ENCODE measurements at regions not wholly inside any gene's neighbourhood (a gene's known extent, or its start where the extent isn't known, plus 50 kb on each side); places are given as distances from the start of the nearest gene placed in this dataset.

DNA sequence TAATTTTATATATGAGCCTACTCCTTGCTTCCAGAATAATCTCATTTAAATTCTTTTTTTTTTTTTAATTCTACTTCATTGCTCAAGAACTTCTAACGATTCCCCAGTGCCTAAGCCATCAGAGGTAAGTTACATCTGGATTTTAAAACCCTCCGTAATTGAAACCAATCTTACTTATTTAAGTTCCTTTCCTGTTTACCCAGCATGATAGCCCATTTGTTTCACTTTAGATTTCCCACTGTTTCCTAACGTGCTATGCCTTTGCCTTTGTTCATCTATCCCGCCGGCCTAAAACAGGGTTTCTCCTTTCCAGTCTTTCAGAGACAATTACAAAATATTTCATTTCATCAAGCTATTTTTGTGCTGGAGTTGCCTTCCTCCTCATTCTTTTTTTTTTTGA lies 75.8 kb upstream of the ETV1 start:
- TF ChIP-seq EP300 (IDR thresholded peaks at IDR 0.05) (no peak), POLR2AphosphoS5 (IDR thresholded peaks at IDR 0.05) (no peak)
- TF ChIP-seq, protein P1, sequence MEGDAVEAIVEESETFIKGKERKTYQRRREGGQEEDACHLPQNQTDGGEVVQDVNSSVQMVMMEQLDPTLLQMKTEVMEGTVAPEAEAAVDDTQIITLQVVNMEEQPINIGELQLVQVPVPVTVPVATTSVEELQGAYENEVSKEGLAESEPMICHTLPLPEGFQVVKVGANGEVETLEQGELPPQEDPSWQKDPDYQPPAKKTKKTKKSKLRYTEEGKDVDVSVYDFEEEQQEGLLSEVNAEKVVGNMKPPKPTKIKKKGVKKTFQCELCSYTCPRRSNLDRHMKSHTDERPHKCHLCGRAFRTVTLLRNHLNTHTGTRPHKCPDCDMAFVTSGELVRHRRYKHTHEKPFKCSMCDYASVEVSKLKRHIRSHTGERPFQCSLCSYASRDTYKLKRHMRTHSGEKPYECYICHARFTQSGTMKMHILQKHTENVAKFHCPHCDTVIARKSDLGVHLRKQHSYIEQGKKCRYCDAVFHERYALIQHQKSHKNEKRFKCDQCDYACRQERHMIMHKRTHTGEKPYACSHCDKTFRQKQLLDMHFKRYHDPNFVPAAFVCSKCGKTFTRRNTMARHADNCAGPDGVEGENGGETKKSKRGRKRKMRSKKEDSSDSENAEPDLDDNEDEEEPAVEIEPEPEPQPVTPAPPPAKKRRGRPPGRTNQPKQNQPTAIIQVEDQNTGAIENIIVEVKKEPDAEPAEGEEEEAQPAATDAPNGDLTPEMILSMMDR (IDR thresholded peaks at IDR 0.05) = no peak
